GM12878 (cell line): ENCODE measurements at regions not wholly inside any gene's neighbourhood (a gene's known extent, or its start where the extent isn't known, plus 50 kb on each side); places are given as distances from the start of the nearest gene placed in this dataset.

ENCODE experiments used
- ASH2L ChIP-seq: fragments of 300-600, 200-600 bp; sonication (generic); IDR thresholded peaks from 2 replicates; pipeline ENCODE4 v1.6.1; 2017; ENCODE audit warnings: low read depth, mild to moderate bottlenecking, borderline replicate concordance
- CTCF ChIP-seq, 3 experiments: IDR thresholded peaks in 2 of 3; conservative IDR thresholded peaks in 1 of 3; 2 replicates each; pipeline ENCODE4 v1.5.1; 2011; ENCODE audit warnings: low read depth in 3 of 3, low read length in 3 of 3, mild to moderate bottlenecking in 3 of 3, control low read depth in 2 of 3, moderate library complexity in 2 of 3, inconsistent platforms in 1 of 3, mixed read lengths in 1 of 3; ENCODE audit not compliant: control insufficient read depth in 2 of 3, insufficient read depth in 1 of 3; ENCODE audit errors: extremely low read depth in 1 of 3
- CUX1 ChIP-seq: IDR thresholded peaks from 2 replicates; pipeline ENCODE4 v1.6.1; 2012; ENCODE audit warnings: improper control_type of control experiment, low read depth, low read length; ENCODE audit not compliant: insufficient replicate concordance
- GABPA ChIP-seq: IDR thresholded peaks from 2 replicates; pipeline ENCODE4 v1.6.1; 2014; ENCODE audit warnings: antibody characterized with exemption, low read depth, mild to moderate bottlenecking, inconsistent platforms
- IRF3 ChIP-seq: fragments of 450-650 bp; IDR thresholded peaks from 2 replicates; pipeline ENCODE4 v1.6.1; 2014; ENCODE audit warnings: mild to moderate bottlenecking
- MAX ChIP-seq: IDR thresholded peaks from 2 replicates; pipeline ENCODE4 v1.6.1; 2012; ENCODE audit warnings: low read depth, low read length, improper control_type of control experiment
- NR2C1 ChIP-seq: fragments of 450-650 bp; IDR thresholded peaks from 2 replicates; pipeline ENCODE4 v1.6.1; 2017; ENCODE audit warnings: antibody characterized with exemption, mild to moderate bottlenecking, moderate library complexity
- NR2C2 ChIP-seq: IDR thresholded peaks from 2 replicates; pipeline ENCODE4 v1.6.1; 2011; ENCODE audit warnings: borderline replicate concordance, low read depth; ENCODE audit not compliant: control insufficient read depth, insufficient read length
- NRF1 ChIP-seq: conservative IDR thresholded peaks from 2 replicates; pipeline ENCODE4 v1.6.1; 2011; ENCODE audit warnings: mild to moderate bottlenecking, low read depth, low read length, improper control_type of control experiment
- PKNOX1 ChIP-seq: fragments of 450-650 bp; IDR thresholded peaks from 2 replicates; pipeline ENCODE4 v1.6.1; 2016; ENCODE audit warnings: mild to moderate bottlenecking
- SIN3A ChIP-seq: IDR thresholded peaks from 2 replicates; pipeline ENCODE4 v1.6.1; 2012; ENCODE audit warnings: low read depth, low read length, improper control_type of control experiment
- SKIL ChIP-seq: fragments of 450-650 bp; IDR thresholded peaks from 2 replicates; pipeline ENCODE4 v1.6.1; 2017; ENCODE audit warnings: mild to moderate bottlenecking, low read depth, inconsistent platforms; ENCODE audit not compliant: poor library complexity, severe bottlenecking

- TF ChIP-seq CTCF (IDR thresholded peaks at IDR 0.05 in 2 of 3, conservative IDR thresholded peaks at IDR 0.05 in 1 of 3; ENCODE audit: control insufficient read depth in 2 of 3, extremely low read depth in 1 of 3, insufficient read depth in 1 of 3, low read depth in 3 of 3, low read length in 3 of 3) = no peak
- no peak for TF ChIP-seq GABPA
- no peak for TF ChIP-seq SIN3A
- no peak for TF ChIP-seq IRF3
- no peak for TF ChIP-seq PKNOX1
- TF ChIP-seq MAX = no peak
- no peak for TF ChIP-seq NR2C2
- no peak for TF ChIP-seq CUX1
- TF ChIP-seq NRF1 = no peak
- TF ChIP-seq ASH2L = no peak
- TF ChIP-seq NR2C1 = no peak
- no peak for TF ChIP-seq SKIL
These were observed 442.1 kb upstream of the TRIB2 start for GRCh38 chr2:12274591-12274990.
